Left hindlimb (tissue), 1 donor: ENCODE measurements at regions not wholly inside any gene's neighbourhood (a gene's known extent, or its start where the extent isn't known, plus 50 kb on each side); places are given as distances from the start of the nearest gene placed in this dataset.
"Not testable (repeated sequence)": the region's sequence is repeated elsewhere in the genome, so short reads cannot be mapped to it uniquely, and the experiment has no call there.

ENCODE experiments used
- DNase-seq: peaks from one replicate; pipeline ENCODE4 v3.0.0-alpha.2; 2018

DNA sequence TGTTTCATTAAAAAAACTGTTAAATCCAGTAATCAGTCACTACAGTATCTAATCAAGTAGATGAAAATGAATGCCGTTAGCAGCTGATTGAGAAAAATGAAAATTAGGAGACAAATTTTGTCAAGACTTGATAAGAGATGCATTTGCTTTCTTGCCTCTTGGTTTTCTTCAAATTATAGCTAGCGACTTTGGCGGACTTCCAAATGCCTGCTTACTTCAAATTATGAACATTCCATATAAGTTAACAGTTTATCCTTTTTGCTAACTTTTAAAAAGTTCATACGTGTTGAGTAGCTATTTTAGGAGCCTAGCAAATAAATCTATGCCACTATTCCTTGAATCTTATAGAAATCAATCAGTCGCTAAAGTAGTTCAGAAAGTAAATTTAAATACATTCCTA, 58.8 kb downstream of the PPP4R3C start:
- DNase-seq: no peak

DNA sequence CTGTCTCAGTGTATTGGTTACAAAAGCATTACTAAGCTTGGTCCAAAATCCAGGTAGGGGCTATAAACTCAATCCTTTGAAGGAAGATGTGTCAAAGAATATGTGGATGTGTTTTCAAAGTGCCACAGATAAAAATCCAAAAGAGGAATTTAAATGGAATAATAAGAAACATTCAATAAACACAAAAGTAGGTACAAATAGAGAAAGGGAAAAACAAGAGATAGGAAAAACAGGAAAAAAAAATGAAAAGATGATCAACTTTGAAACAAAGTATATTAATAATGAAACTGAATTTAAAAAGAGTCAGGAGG, 64.0 kb downstream of the PPP4R3C start:
- DNase-seq: no peak

DNA sequence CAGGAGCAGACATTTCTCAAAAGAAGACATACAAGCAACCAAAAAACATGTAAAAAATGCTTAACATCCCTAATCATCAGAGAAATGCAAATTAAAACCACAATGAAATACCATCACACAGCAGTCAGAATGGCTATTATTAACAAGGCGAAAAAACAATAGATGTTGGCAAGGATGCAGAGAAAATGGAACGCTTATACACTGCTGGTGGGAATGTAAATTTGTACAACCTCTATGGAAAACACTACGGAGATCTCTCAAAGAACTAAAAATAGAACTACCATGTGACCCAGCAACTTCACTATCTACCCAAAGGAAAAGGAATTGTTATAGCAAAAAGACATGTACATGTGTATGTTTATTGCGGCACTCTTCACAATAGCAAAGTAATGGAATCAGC, 71.5 kb downstream of the PPP4R3C start:
- no peak for DNase-seq

DNA sequence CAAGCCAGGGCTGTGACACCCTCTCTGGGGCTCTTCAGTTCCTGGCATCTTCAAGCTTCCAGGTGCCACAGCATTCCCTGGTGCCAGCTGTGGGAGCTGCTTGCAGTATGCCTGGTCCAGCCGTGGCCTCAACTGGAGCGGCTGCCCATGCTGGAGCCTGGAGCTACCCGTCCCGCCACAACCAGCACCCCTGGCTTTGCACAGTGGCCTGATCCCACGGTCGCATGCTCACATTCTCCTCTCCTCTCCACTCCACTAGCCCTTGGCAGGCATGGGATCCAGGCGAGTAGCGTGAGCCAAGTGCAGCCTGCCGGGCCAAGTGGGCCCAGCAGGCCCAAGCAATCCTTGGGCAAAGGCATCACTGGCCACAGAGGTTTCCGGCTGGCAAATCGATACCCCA, 81.7 kb downstream of the PPP4R3C start:
- no peak for DNase-seq

DNA sequence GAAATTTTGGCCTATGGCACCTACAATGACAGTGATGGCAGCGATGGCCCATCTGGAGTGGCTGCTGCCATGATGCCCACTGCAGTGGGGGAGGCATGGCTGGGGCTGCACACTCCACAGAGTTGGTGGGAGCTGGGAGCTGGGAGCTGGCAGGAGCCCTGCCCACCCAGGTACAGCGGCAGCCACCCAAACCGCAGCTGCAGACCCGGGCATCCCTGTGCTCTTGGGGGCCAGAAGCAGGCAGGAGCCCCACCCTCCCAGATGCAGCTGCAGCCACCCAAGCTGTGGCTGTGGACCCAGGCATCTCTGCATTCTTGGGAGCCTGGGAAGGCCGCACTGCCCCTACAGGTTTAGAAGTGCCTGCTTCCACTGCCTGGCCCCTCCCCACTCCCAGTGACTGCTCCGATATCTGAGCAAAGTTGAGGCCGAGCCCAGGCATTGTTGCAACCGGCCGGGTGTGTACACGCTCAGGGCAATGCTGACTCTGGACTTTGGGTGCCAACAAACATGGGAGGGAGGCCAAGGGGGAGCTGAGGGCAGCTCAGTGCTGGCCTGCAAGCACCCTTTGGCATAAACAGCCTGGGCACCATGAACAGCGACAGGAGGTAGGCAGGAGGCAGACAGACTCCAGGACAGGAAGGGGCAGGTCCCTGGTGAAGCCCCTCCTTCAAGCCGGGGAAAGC, 82.8 kb downstream of the PPP4R3C start:
- DNase-seq: no peak

DNA sequence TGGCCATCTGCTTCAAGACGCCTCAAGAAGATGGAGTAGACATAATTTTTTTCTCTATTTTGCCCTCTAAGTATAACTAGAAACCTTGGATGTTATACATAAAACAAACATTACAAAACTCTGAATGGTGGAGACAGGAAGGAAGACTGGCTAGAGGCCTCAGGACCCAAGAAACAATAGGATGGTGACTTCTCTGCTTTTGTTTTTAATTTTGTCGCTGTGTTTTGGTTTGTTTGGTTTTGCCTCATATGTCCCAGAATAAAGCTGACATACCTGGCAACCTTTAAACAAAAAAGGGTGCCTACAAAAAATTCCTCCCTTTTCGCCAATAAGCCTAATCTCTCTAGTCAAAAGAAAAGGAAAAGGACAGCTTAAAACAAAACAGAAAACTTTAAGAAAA, 109.1 kb downstream of the PPP4R3C start:
- DNase-seq: no peak

DNA sequence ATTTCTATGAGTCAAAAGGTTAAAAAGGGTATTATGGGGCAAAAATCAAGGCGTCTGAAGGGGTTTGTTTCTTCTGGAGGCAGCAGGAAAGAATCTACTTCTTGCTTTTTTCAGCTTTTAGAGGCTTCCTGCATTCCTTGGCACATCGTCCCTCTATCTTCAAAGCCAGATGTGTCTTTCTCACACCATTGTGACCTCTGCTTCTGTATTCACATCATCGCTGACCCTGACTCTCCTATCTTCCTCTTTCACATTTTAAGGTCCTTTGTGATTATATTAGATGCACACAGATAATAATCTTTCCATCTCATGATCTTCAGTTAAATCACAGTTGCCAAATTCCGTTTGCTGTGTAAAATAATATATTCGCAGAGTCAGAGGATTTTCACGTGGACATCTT, 112.7 kb downstream of the PPP4R3C start:
- DNase-seq: no peak

DNA sequence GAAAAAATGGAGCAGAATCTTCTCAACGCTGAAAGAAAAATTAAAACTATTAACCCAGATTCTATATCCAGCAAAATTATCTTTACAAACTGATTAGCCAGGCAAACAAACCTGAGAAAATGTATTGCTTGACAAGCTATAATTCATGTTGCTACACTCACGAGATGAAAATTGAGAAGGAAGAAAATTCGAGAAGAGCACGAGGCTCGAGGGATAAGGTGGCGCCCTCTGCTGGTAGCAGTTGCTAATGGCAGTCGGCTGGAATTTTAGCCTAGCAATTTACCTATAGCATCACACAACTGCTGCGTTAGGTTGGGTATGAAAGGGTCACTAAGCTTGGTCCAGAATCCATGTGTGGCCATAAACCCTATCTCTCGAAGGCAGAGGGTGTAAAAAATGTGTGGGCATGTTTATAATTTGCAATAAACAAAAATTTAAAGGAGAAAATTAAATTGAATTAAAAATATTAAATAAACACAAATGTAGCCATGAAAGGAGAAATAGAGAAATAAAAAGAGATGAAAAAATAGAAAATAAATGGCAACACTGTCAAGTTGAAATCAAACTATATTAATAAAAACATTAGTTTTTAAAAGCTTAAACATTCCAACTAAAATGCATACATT, 126.6 kb downstream of the PPP4R3C start:
- no peak for DNase-seq

DNA sequence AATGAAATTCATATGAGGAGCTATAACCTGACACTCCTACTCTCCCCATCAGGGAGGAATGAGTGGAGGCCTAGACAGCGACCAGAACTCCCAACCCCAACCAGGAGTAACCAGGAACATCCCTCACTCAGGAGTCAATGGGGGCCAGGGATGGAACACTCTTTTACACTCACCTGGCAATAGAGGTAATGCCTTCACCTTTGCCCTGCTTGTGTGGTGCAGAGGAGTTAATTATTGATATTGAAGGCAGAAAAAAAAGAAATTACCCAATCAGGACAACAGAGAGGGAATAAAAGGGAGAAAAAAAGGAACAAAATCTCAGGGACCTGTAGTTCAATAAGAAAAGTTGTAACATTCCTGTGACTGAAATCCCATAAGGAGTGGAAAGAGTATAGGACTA, 141.5 kb downstream of the PPP4R3C start:
- no peak for DNase-seq

DNA sequence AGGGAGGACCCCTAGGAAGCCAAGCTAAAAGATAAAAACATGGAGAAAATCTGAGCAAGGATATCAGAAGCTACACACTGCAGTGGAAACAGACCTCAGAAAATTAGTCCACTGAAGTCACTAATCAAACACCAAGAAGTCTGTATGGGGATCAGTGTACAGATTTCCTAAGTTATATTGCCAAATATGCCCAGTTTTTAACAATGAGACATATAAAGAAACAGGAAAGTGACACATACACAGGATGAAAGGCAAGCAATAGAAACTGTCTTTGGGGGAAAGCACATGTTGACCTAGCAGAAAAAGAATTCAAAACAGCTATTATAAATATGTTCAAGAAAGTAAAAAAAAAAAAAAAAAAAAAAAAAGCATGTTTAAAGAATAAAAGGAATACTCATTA, 153.7 kb downstream of the PPP4R3C start:
- no peak for DNase-seq

DNA sequence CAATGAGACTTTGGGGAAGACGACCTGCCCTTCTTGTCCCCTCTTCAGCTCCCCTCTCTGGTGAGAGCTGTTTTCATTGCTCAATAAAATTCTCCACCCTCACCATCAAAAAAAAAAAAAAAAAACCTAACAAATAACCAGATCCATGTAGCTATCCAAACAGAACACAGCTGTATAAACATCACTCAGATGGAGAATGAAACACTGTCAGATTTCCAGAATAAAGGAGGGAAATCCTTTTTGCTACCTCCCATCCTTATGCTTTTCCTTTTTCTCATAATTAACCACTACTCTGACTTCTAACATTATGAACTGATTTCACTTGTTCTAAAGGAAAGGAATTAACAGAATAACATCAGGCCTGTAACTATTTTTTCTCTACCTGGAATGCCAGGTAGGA, 155.6 kb downstream of the PPP4R3C start:
- no peak for DNase-seq

DNA sequence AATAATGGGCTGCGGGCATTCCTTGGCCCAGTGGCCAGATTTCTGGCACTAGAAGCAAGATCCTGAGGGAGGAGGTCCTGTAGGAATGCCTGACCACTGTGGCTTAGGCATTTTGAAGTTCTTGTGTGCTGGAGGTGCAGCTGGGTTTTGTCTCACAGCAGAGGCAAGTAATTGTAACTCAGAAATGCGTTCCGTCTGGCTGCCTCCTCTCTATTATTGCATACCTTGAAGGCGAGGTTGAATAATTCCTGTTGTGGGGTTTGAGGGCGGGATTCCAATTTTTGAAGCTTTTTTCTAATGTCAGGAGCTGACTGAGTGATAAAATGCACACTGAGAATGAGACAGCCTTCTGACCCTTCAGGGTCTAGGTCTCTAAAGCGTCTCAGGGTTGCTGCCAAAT, 170.6 kb downstream of the PPP4R3C start:
- DNase-seq: not testable (repeated sequence)

DNA sequence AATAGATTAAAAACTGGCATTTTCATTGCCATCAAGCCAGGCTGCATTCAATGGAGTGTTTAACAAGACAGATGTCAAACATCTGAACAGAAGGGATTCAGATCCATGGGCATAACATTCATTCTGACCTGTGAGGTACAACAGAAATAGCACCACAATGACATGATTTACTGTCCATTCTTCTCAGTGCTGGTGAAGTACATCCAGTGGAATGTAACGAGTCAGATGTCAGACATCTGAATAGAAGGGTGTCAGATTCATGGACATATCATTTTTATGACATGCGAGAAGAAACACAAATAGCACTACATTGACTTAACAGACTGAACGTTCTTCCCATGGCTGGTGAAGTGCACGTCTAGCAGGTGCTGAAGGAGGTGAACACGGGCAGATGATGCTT, 186.4 kb downstream of the PPP4R3C start:
- no peak for DNase-seq

DNA sequence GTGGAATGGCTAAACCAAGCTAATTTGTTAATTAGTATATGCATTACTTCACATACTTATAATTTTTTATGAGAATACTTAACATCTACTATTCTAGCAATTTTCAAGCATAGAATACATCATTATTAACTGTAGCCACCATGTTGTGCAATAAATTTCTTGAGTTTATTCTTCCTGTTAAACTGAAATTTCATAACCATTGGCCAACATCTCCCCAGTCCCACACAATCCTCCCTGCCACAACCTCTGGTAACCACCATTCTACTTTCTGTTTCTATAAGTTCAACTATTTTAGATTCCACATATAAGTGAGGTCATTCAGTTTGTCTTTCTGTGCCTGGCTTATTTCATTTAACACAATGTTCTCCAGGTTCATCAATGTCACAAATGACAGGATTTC, 208.5 kb downstream of the PPP4R3C start:
- no peak for DNase-seq

DNA sequence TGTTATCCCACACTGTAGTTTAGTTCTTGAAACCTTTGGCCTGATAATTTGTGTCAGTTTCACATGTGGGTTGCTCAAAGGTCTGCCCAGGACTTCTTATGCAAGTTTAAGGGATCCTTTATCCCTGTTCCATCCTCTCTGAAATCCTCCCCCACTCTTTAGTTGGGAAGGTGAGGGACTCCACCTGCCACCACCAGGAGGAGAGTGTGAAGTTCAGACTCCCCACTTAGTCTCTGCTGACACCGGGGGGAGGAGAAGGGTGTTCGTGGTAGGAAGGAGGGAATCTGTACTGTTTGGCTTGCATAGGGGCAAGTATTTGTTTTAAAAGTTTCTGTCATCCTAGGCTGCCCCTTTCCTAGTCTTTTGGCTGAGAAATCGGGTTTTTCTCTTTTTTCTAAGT, 211.8 kb downstream of the PPP4R3C start:
- no peak for DNase-seq

DNA sequence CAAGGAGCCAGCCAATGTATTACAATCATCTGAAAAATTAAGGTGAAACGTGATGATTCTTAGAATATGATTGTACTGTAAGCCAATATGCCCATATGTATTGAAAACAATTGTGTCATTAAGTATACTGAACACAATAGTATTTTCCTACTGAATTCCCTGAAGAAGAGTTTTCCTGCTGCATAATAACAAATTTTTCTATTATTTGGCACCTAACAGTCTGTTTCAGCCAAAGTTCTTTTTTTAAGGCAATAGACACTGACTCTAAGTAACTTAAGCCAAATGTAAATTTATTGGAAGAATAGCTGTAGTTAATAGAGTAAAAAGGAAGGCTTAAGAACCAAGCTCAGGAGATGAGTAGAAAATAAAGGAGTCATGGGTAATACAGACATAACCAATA, 220.6 kb downstream of the PPP4R3C start:
- DNase-seq: no peak

DNA sequence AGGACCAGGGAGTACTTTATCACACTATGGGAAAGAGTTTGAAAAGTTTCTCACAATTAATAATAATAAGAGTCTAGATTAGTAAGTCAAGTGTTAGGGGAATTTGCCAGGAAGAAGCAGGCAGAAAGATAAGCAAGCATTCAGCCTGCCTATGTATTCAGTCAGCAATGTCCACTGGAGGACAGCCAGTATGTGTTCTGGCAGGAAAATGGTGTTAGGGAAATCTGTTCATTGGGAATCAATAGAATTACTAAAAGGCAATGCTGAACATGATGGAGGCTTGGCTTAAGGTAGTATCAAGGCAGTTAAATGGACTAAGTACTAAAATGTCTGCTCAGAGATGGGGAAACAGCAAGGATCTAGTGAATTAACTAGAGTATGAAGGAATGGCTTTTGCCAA, 221.2 kb downstream of the PPP4R3C start:
- no peak for DNase-seq

DNA sequence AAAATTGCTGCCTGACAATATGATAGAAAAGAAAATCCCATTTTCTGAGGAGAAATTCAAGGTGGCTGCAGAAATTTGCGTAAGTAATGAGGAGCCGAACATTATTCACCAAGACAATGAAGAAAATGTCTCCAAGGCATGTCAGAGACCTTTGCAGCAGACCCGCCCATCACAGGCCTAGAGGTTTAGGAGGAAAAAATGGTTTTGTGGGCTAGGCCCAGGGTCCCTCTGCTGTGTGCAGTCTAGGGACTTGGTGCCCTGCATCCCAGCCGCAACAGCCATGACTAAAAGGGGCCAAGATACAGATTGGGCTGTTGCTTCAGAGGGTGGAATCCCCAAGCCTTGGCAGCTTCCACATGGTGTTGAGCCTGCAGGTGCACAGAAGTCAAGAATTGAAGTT, 223.1 kb downstream of the PPP4R3C start:
- not testable (repeated sequence) for DNase-seq

DNA sequence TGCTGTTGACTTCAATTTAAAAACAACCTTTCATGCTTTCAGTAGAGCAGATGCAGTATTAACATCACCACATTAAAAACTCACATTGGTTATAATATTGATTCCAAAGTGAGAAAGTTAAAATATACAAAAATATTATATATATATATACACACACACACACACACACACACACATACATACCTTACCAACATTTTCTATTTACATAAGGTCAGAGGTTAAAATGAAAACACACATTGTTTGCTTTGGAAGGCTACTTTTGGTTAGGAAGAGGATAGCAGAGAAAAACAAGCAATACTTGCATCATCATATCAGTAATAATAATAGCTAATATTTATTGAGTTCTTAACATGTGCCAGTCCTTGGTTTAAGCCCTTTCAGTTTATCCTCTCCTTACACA, 226.5 kb downstream of the PPP4R3C start:
- no peak for DNase-seq

DNA sequence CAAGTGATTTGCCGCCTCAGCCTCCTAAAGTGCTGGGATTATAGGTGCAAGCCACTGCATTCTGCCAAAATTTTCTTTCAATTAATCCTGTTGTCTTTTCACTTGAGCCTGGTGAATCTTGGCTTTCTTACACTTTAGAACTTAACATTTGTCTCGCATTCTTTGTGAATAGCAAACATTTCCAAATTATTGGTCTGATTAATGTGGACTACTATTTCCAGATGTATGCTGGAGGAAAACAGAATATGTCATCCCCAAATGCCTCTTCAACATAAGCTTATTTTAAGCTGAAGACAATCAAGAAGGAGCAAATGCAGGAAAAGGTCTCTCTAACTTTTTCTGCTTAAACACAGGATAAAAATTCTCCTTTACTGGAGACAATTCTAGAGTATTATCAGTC, 233.4 kb downstream of the PPP4R3C start:
- DNase-seq: no peak

DNA sequence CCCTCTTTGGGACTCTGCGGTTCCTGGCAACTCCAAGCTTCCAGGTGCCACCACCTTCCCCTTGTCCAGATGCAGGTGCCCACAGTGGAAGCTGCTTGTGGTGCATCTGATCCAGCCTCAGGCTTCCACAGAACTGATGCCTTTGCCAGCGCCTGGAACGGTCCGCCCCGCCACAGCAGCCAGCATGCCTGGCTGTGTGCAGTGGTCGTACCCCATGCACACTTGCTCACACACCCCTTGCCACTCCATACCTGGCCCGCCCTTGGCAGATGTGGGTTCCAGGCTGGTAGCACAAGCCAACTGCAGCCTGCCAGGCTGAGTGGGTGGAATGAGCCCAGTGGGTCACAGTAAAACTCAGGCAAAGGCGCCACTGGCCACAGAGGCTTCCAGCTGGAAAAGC, 240.5 kb downstream of the PPP4R3C start:
- DNase-seq: no peak

DNA sequence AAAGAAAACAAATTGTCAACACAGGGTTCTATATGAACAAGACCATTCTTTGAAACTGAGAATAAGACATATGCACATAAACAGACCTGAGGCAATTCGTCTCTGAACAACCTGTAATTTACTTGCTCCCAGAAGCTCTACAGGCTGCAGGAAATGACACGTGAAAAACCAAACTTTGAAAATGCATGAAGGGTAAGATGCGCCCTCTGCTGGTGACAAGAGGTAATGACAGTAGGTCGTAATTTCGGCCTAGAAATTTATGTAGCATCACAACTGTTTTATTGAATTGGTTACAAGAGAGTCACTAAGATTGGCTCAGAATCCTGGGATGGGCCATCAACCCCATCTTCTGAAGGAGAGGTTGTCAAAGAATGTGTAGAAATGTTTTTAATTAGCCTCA, 276.5 kb downstream of the PPP4R3C start:
- no peak for DNase-seq

DNA sequence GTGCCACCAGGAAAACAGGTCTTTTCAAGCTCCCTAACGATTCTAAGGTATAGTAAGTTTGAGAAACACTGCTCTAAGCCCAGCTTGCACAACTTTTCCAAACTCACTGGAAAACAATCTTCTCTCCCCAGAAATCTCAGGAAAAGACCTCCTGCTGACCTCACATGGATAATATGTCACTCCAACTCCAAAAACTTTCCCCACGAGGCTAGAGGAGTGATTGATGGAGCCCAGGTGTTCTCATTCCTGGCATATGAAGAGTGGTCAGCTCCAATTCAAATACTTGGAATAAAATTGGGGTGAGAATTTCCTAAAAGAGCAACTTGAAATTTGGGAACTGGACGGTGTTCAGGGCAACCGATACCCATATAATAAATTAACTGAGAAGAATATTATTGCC, 299.9 kb downstream of the PPP4R3C start:
- DNase-seq: no peak

DNA sequence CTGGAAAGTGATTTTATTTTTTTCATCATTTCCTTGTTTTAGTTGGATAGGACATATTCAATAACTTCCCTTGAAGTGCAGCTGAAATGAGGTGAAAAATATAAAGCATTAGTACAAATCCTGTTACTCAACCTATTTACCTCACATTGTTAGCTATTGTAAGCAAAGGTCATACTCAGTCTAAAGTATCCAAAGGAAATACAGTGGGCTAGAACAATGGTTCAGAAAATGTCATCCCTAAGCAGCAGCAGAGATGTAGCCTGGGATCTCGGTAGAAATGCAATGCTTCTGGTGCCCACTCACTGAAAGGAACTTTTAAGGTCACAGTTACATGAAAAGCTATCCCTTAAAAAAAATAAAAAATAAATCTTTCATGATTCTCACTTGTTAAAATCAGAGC, 300.6 kb downstream of the PPP4R3C start:
- no peak for DNase-seq

DNA sequence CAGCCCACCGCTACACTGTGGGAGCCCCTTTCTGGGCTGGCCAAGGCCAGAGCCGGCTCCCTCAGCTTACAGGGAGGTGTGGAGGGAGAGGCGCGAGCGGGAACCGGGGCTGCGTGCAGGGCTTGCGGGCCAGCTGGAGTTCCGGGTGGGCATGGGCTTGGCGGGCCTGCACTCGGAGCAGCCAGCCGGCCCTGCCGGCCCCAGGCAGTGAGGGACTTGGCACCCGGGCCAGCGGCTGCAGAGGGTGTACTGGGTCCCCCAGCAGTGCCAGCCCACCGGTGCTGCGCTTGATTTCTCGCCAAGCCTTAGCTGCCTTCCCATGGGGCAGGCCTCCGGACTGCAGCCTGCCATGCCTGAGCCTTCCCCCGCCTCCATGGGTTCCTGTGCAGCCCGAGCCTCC, 306.2 kb downstream of the PPP4R3C start:
- not testable (repeated sequence) for DNase-seq
